HCEC 1CT (cell line): ENCODE measurements at regions not wholly inside any gene's neighbourhood (a gene's known extent, or its start where the extent isn't known, plus 50 kb on each side); places are given as distances from the start of the nearest gene placed in this dataset.
A peak's percentile ranks its signal among the peaks of the same experiment; 100 is the strongest.
"Not testable (repeated sequence)": the region's sequence is repeated elsewhere in the genome, so short reads cannot be mapped to it uniquely, and the experiment has no call there.

Experiments
- DNase-seq: peaks from one replicate; pipeline ENCODE4 v3.0.0-alpha.2; 2017

DNA sequence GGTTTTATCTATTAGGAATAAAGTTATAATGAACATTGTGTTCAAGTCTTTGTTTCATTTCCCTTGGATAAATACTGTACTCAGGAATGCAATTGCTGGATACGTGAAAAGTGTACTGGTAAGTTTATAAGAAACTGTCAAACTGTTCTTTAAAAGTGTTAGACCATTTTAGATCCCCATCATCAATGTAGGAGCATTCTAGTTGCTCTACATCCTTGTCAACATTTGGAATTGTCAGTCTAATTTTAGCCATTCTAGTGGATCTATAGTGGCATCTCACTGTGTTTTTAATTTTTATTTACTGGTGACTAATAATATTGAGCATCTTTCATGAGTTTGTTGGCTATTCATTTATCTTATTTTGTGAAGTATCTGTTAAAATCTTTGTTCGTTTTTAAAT lies 354.0 kb upstream of the NRP1 start:
- no peak for DNase-seq

GRCh38 chr10:33684211-33684611 lies 349.7 kb upstream of the NRP1 start:
- DNase-seq = no peak

- DNase-seq = no peak
Measured at GRCh38 chr10:33681595-33681994, 347.1 kb upstream of the NRP1 start.

- DNase-seq = no peak
Measured at GRCh38 chr10:33680036-33680435, 345.6 kb upstream of the NRP1 start.

GRCh38 chr10:33676606-33677339 lies 342.3 kb upstream of the NRP1 start:
- no peak for DNase-seq

DNA sequence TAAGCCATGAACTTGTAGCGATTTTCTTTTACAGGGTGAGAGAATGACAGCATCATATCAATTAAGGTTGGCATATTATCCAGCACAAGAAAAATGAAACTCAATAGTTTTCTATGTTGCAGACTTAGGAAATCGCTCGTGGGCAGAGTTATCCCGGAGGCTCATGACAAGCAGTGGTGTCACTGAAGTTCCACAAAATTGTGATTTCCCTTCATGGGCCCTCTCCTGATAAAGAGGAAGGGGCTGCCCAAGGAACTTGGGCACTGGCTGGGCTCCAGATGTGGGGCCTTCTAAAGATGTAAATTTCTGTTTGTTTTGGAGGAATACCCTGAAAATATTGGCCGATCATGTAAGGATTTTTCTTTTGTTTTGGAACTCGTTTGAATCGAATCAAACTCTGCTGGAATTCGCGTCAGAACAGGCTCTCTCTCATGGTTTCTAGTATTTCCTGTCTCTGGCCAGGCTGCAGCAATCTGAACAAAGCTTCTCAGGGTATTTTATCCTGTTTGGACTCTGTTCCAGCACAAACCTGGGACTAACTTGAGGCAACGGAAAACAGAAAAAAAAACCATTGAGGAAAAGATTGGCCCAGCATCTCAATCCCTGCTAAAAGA lies 340.6 kb upstream of the NRP1 start:
- no peak for DNase-seq

DNA sequence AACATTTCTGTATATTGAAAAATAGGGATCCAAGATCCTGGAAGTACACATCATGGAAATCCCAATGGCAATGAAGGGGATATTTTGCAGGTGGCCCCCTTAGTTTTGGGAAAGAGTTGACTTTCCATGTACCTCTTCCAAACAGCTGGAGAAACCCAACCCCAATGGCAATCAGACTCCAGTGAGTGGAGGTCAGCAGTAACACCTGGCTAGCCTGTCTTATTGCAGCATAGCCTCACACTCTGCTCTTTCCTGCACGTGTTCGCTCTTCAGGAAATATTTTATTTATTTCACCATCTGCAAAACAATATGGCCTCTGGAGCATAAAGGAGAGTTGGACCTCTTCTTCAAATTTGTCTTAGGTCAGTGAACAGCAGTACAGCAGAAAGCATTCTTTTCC lies 340.0 kb upstream of the NRP1 start:
- DNase-seq = no peak

DNA sequence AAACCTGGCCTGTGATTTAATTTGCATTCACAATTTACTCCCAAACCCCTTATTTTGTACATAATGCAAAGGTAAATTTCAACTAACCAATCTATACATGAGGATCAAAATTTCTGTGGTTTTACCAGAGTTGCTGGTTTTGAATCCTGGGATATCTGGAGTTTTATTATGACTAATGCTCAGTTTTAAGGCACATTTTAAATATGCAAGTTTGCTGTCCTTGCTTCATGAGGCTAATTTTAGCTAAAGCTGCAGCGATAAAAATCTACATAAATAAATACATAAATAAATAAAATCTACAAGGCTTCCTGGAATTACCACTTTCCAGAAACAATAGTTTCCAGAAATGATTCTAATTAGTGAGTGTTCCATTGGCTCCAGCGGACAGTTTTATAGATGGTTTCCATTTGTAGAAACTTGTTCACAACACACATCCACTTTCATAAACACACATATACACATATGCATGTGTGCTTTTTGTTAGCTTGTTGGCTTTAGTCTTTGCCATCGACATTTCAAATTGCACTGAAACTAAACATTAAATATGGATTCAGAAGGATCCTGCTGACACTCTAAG lies 339.5 kb upstream of the NRP1 start:
- DNase-seq = no peak

GRCh38 chr10:33669904-33670303 lies 335.4 kb upstream of the NRP1 start:
- DNase-seq = no peak

DNA sequence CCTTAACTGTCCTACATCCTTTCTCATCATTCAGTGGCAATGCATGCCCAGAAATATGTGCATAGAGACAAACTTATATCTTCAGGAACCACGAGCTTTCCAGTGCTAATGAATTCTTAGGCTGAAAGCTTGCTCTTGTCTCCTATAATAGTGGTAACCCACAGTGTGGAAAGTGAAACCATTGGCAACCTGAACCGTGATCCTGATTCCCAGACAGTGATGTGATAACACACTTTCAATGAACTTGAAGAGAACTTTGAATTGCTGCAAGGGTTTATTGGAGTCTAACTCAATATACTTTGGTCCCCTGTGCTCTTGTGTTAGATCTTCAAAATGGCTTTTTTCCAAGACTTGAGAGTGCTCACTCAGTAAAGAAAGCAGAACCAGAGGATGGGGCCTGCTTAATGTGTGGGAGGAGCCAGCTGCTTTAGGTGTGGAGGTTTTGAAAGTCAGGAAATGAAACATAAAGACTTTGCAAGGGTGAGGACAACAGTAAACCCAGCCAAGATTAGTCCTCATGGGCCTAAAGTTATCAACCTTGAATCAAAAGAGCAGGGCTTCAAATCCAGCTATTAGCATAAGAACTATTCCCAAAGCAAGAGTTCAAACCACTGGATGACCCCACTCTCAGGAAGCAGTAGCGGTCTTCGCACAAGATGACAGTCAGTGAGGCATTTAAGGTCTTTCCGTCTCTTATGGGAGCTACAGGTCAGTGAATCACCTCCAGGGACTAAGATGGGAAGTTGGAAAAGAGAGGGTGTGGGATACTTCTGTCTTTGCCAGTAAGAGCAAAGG lies 332.4 kb upstream of the NRP1 start:
- DNase-seq = no peak

DNA sequence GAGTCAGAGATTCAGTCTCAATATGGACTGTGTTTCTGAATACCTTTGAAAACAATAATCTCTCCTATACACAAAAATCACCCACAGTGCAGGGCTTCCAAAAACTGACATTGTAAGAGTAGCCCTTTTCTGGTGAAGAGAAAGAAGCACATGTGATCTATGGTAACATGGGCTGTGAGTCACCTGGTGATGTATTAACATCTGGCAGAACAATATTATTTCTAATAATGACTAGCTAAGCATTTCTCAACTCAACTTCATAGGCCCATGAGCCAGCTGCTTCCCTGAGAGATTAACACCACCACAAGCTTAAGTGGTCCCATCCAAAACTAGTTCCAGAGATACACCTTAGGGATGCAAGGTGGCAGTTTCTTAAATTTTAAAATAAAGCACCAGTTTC lies 331.0 kb upstream of the NRP1 start:
- DNase-seq = peak; percentile 36

GRCh38 chr10:33664070-33664469 lies 329.6 kb upstream of the NRP1 start:
- DNase-seq = no peak

GRCh38 chr10:33661580-33662336 lies 327.3 kb upstream of the NRP1 start:
- DNase-seq = no peak

DNA sequence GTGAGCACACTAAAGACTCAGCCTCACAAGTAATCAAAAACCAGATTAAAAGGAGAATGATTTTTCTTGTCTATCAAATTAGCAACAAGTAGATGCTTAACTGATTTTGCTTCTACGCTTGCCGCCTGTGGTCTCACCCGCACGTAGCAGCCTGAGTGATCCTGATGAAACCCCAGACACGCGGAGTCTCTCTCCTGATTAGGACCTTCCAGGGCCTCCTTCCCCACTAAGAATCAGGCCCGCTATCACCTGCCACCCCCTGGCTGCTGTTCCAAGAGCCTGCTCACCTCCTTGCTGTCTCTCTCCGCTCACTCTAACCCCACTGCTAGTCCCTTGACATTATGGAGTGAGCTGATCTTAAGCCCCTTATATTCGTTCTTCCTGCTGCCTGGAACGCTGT lies 325.9 kb upstream of the NRP1 start:
- DNase-seq = no peak

GRCh38 chr10:33657913-33658312 lies 323.4 kb upstream of the NRP1 start:
- no peak for DNase-seq

DNA sequence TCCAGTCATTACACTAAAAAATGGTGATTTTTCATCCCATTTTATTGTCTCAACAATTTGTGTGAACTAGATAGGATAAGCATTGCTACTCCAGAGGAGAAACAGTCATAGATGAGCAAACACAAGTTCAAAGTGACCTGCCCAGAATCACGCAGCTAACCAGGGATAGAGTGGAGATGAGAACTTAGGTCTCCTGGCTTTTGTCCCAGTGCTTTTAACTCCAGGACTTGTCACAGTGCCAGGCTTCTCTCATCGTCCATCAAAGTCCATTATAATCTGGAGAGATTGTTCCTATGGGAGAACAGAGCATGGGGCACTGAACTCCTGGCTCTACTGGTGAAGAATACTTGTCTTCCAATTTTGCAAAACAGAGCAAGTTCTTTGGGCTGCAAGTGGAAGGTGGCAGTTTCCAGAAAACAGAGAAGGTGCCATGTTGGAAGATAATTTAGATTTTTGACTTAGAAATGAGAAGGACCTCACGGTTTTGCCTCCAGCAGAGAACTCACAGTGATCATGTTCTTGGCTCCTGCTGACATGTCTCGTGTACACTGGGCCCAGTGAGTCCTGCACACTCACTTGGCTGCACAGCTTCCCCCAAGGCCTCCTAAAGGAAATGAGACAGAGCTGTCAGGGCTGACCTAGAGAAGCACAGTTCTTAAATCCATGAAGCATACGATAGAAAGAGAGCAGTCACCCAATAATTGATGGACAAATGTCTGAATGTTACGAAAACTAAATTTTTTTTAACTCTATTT lies 322.9 kb upstream of the NRP1 start:
- no peak for DNase-seq

GRCh38 chr10:33655921-33656320 lies 321.5 kb upstream of the NRP1 start:
- peak; percentile 3 for DNase-seq

DNA sequence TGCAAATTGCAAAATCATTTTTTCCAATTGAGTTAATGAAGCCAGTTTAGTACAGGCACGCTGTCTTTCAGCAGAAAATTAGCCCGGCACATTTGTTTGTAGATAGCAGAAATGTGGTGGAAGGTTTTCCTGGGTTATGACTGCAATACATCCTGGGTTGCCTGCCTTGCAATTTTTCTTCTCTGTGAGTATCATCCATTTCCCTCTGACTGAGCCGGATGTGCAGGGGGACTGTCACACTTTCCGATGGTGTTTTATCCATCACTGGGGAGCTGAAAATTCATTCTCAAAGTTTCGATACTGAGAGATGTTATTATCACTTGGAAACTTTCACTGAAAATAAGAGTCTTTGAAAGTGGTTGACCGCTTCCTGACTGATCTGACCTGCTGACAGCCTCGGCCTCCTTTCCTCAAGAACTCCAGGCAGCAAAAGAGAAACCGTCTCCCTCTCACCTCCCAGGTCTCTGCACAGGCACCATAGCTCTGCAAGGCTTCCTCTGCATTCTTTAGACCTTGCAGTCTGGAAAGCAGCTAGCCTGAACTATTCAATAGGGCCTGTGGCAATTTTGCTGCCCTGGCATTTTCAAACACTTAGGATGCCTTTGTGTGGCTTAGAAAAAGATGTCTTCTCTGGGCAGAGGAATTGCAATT lies 320.8 kb upstream of the NRP1 start:
- DNase-seq = no peak

GRCh38 chr10:33653584-33654367 lies 319.3 kb upstream of the NRP1 start:
- peak; percentile 68 for DNase-seq

DNA sequence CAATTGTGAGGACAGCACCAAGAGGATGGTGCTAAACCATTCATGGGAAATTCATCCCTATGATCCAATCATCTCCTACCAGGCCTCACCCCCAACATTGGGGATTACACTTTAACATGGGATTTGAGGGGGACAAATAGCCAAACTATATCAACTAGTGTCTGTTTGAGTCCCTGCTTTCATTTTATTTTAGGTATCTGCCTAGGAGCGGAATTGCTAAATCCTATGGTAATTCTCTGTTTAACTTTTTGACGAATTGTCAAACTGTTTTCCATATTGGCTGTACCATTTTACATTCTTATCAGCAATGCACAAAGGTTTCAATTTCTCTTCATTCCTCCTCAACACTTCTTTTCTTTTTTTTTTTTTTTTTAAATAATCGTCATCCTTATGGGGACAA lies 318.4 kb upstream of the NRP1 start:
- DNase-seq = no peak

GRCh38 chr10:33650131-33650530 lies 315.7 kb upstream of the NRP1 start:
- not testable (repeated sequence) for DNase-seq
